ENCODE measurements at regions not wholly inside any gene's neighbourhood (a gene's known extent, or its start where the extent isn't known, plus 50 kb on each side); places are given as distances from the start of the nearest gene placed in this dataset.
A peak's percentile ranks its signal among the peaks of the same experiment; 100 is the strongest.
"Not testable (repeated sequence)": the region's sequence is repeated elsewhere in the genome, so short reads cannot be mapped to it uniquely, and the experiment has no call there.

GRCh38 chr1:101122452-101123166 is 97.0 kb upstream of the DPH5 start:
- DNase-seq (ENCODE audit: low read depth in 2 of 2) = no peak

- no peak for DNase-seq (ENCODE audit: low read depth in 2 of 2)
Measured at GRCh38 chr1:101121975-101122374, 96.4 kb upstream of the DPH5 start.

GRCh38 chr1:101121504-101121903 is 95.9 kb upstream of the DPH5 start:
- no peak for DNase-seq (ENCODE audit: low read depth in 2 of 2)

- DNase-seq (ENCODE audit: low read depth in 2 of 2) = no peak
Measured at GRCh38 chr1:101120868-101121267, 95.3 kb upstream of the DPH5 start.

GRCh38 chr1:101119289-101119688 is 93.7 kb upstream of the DPH5 start:
- DNase-seq (ENCODE audit: low read depth in 2 of 2) = no peak

GRCh38 chr1:101116006-101116405 is 90.4 kb upstream of the DPH5 start:
- no peak for DNase-seq (ENCODE audit: low read depth in 2 of 2)

GRCh38 chr1:101115112-101115511 is 89.5 kb upstream of the DPH5 start:
- DNase-seq (ENCODE audit: low read depth in 2 of 2) = no peak

GRCh38 chr1:101114128-101114527 is 88.5 kb upstream of the DPH5 start:
- DNase-seq (ENCODE audit: low read depth in 2 of 2) = not testable (repeated sequence)

- peak in 1 of 2 donors; percentile 52 for DNase-seq (ENCODE audit: low read depth in 2 of 2)
Measured at GRCh38 chr1:101112051-101112780, 86.6 kb upstream of the DPH5 start.

GRCh38 chr1:101111461-101111860 is 85.9 kb upstream of the DPH5 start:
- no peak for DNase-seq (ENCODE audit: low read depth in 2 of 2)

- DNase-seq (ENCODE audit: low read depth in 2 of 2) = no peak
Measured at GRCh38 chr1:101109791-101110190, 84.2 kb upstream of the DPH5 start.

GRCh38 chr1:101108111-101108500 is 82.5 kb upstream of the DPH5 start:
- DNase-seq (ENCODE audit: low read depth in 2 of 2) = peak in 1 of 2 donors; percentile 14

- no peak for DNase-seq (ENCODE audit: low read depth in 2 of 2)
Measured at GRCh38 chr1:101107496-101108110, 82.0 kb upstream of the DPH5 start.

GRCh38 chr1:101105877-101106276 is 80.3 kb upstream of the DPH5 start:
- DNase-seq (ENCODE audit: low read depth in 2 of 2) = no peak

GRCh38 chr1:101102426-101103156 is 77.0 kb upstream of the DPH5 start:
- DNase-seq (ENCODE audit: low read depth in 2 of 2) = no peak

- DNase-seq (ENCODE audit: low read depth in 2 of 2) = no peak
Measured at GRCh38 chr1:101101360-101101759, 75.8 kb upstream of the DPH5 start.

GRCh38 chr1:101100674-101101073 is 75.1 kb upstream of the DPH5 start:
- no peak for DNase-seq (ENCODE audit: low read depth in 2 of 2)

- DNase-seq (ENCODE audit: low read depth in 2 of 2) = no peak
Measured at GRCh38 chr1:101098907-101099306, 73.3 kb upstream of the DPH5 start.

GRCh38 chr1:101098327-101098726 is 72.7 kb upstream of the DPH5 start:
- DNase-seq (ENCODE audit: low read depth in 2 of 2) = no peak

GRCh38 chr1:101089613-101090338 is 64.2 kb upstream of the DPH5 start:
- DNase-seq (ENCODE audit: low read depth in 2 of 2) = no peak

- DNase-seq (ENCODE audit: low read depth in 2 of 2) = no peak
Measured at GRCh38 chr1:101088431-101088830, 62.8 kb upstream of the DPH5 start.

- no peak for DNase-seq (ENCODE audit: low read depth in 2 of 2)
Measured at GRCh38 chr1:101086783-101087182, 61.2 kb upstream of the DPH5 start.

Data from stimulated activated CD4-positive, alpha-beta T cell treated with anti-CD3 and anti-CD28 coated beads, Interleukin-15, amount 100 ng/mL, for 48 hours (primary cell).